Suprapubic skin (tissue), 4 donors: ENCODE measurements at regions not wholly inside any gene's neighbourhood (a gene's known extent, or its start where the extent isn't known, plus 50 kb on each side); places are given as distances from the start of the nearest gene placed in this dataset.

Experiments
- DNase-seq, 2 donors: peaks; one replicate each; pipeline ENCODE4 v3.0.0-alpha.2; 2019; ENCODE audit warnings: low spot score in 2 of 2
- H3K27ac ChIP-seq: fragments of 200-600 bp; sonication (generic); one replicate; pipeline ENCODE4 v1.5.1; 2019
- H3K27me3 ChIP-seq: fragments of 200-600 bp; sonication (generic); one replicate; pipeline ENCODE4 v1.5.1; 2019
- H3K36me3 ChIP-seq: fragments of 200-600 bp; sonication (generic); one replicate; pipeline ENCODE4 v1.5.1; 2019
- H3K4me1 ChIP-seq: fragments of 200-600 bp; sonication (generic); one replicate; pipeline ENCODE4 v1.5.1; 2019
- H3K4me3 ChIP-seq: fragments of 200-600 bp; sonication (generic); one replicate; pipeline ENCODE4 v1.5.1; 2019; ENCODE audit warnings: mild to moderate bottlenecking
- H3K9me3 ChIP-seq: fragments of 200-600 bp; sonication (generic); one replicate; pipeline ENCODE4 v1.5.1; 2019
- CTCF ChIP-seq, 2 donors: fragments of 200-600 bp in 1 of 2; fragments of 450-650 bp in 1 of 2; sonication (generic) in 1 of 2; IDR thresholded peaks; one replicate each; pipeline ENCODE4 v1.5.1; 2016 to 2019; ENCODE audit warnings: antibody characterized with exemption in 2 of 2, mild to moderate bottlenecking in 1 of 2, moderate library complexity in 1 of 2
- EP300 ChIP-seq: sonication (generic); formaldehyde crosslinking; IDR thresholded peaks from one replicate; pipeline ENCODE4 v1.6.1; 2017; ENCODE audit warnings: antibody characterized with exemption
- POLR2A ChIP-seq, 2 donors: fragments of 450-650 bp; IDR thresholded peaks; one replicate each; pipeline ENCODE4 v1.6.1; 2017; ENCODE audit warnings: antibody characterized with exemption in 2 of 2, mild to moderate bottlenecking in 2 of 2, moderate library complexity in 2 of 2
- POLR2AphosphoS5 ChIP-seq, 3 donors: sonication (generic); formaldehyde crosslinking; IDR thresholded peaks; one replicate each; pipeline ENCODE4 v1.6.1; 2017; ENCODE audit warnings: antibody characterized with exemption in 3 of 3
- WGBS: methylation state at CpG from one replicate; pipeline ENCODE4 v1.1.5; 2018; 5-methylcytosine and 5-hydroxymethylcytosine counted together

- TF ChIP-seq POLR2AphosphoS5 (IDR thresholded peaks at IDR 0.05), result no peak
- no peak for TF ChIP-seq POLR2A (IDR thresholded peaks at IDR 0.05)
- TF ChIP-seq CTCF (IDR thresholded peaks at IDR 0.05), result no peak
- no peak for TF ChIP-seq EP300
- Histone ChIP-seq H3K27me3 (no peaks in the 10 kb centered on the region), H3K4me3 (no peak overlapping the region), H3K36me3 (no peaks in the 10 kb centered on the region), H3K9me3 (no peaks in the 10 kb centered on the region), H3K27ac (no peak overlapping the region), H3K4me1 (no peaks in the 10 kb centered on the region)
- no peak for DNase-seq
- WGBS, result 51% methylated on average over 6 of the region's 6 CpGs
Measured at GRCh38 chr5:92990771-92991170, 590.2 kb downstream of the NR2F1-AS1 start.

DNA sequence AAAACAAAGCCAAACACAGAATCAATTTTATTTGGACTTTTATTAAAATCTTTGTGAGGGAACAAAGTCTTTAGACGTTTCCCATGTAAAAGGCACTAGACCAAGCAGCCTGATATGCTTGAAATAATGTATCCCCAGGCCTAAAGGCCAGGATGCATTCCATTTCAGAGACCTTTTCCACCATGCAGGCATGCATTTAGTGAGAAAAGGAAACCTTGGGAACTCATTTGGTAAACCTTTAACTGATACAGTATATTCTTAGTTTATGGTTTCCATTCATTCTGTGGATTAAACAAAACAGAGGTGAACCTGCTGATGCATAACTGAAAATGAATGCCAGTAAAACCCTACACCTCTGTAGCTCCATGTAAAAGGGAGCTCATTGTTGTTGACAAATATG is 600.0 kb downstream of the NR2F1-AS1 start:
- Histone ChIP-seq H3K4me3 (no peak overlapping the region), H3K9me3 (peaks cover 4% of the 10 kb centered on the region), H3K4me1 (no peaks in the 10 kb centered on the region), H3K36me3 (no peaks in the 10 kb centered on the region), H3K27me3 (no peaks in the 10 kb centered on the region), H3K27ac (no peak overlapping the region)
- 38% methylated on average over 1 of the region's 1 CpG for WGBS
- no peak for DNase-seq
- no peak for TF ChIP-seq CTCF (IDR thresholded peaks at IDR 0.05)
- no peak for TF ChIP-seq POLR2A (IDR thresholded peaks at IDR 0.05)

DNA sequence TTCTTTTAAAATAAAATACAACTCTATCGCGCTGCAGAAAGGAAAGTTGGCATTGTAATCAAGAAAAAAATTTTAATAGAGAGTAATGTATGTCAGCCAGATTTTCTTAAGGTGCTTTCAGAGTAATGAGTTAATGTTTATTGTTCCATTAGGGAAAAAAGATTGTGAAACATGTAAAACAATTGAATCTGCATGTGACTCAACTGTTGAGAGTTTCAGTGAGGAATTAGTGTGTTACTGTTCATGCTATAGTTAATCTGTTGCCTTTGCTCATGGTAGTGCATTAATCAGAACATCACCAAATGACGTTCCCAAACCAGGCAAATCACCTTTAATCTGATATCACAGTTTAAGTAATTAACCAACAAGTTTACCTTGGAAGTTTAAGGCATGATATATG is 600.5 kb downstream of the NR2F1-AS1 start:
- no peaks in the 10 kb centered on the region for H3K4me1 ChIP-seq
- H3K36me3 ChIP-seq, result no peaks in the 10 kb centered on the region
- H3K9me3 ChIP-seq, result peaks cover 4% of the 10 kb centered on the region
- TF ChIP-seq CTCF (IDR thresholded peaks at IDR 0.05) (no peak), EP300 (no peak), POLR2AphosphoS5 (IDR thresholded peaks at IDR 0.05) (no peak), POLR2A (IDR thresholded peaks at IDR 0.05) (no peak)
- H3K27me3 ChIP-seq, result no peaks in the 10 kb centered on the region
- 50% methylated on average over 3 of the region's 3 CpGs for WGBS
- DNase-seq, result no peak
- H3K27ac ChIP-seq, result no peak overlapping the region
- H3K4me3 ChIP-seq, result no peak overlapping the region

DNA sequence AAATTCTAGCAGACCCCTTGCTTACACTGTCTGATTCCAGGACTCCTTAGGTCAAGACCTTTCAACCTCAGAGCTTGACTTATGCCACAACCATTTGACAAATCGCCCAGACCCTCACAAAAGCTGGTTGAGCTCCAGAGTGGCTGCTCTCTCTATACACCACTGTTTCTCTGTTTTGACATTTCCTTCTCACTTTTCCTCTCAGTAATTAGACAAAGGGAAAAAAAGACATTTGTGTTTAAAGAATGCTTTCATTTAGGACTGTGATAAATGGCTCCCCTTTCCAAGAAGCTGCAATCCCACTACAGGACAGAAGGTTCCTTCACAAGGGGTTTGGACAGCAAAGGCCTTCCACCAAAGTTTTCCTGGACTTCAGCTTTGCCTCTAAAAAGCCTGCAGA is 601.3 kb downstream of the NR2F1-AS1 start:
- Histone ChIP-seq H3K27ac (no peak overlapping the region), H3K4me1 (no peaks in the 10 kb centered on the region), H3K36me3 (no peaks in the 10 kb centered on the region), H3K27me3 (no peaks in the 10 kb centered on the region), H3K4me3 (no peak overlapping the region), H3K9me3 (peaks cover 4% of the 10 kb centered on the region)
- DNase-seq, result no peak
- no peak for TF ChIP-seq CTCF (IDR thresholded peaks at IDR 0.05)
- TF ChIP-seq POLR2AphosphoS5 (IDR thresholded peaks at IDR 0.05), result no peak
- no peak for TF ChIP-seq POLR2A (IDR thresholded peaks at IDR 0.05)
- no peak for TF ChIP-seq EP300
- 57% methylated on average over 1 of the region's 1 CpG for WGBS

DNA sequence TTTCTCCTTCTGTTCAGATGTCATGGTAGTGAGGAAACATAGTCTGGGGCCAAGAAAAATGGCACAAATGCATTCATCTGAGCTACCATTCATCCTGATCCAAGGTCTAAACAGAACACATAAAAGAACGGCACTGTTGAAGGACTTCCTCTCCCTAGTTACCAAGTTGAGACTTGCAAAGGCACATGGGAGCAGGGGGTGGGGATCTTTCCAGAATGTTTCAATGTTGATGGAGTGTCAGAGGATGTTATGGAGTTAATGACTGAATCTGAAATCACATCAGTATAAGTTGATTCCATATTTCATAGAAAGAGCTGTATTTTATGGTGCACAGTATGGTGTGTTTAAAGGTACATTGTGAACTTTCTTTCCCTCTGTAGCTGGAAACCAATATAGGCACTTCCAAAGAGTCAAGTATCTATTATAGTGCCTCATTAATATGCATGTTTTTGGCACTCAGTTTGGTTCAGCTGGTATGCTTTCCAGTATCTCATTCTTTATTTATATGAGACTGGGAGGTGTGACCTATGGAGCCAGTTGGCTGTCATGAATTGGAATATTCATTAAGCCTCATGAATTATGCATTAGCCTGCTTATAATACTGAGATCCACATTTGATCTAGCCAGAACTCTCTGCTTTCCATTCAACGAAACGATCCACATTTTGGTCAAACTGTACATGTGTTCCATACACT is 603.0 kb downstream of the NR2F1-AS1 start:
- no peak overlapping the region for H3K4me3 ChIP-seq
- no peak overlapping the region for H3K27ac ChIP-seq
- H3K4me1 ChIP-seq, result no peaks in the 10 kb centered on the region
- H3K27me3 ChIP-seq, result no peaks in the 10 kb centered on the region
- H3K9me3 ChIP-seq, result peaks cover 4% of the 10 kb centered on the region
- DNase-seq, result no peak
- no peak for TF ChIP-seq POLR2A (IDR thresholded peaks at IDR 0.05)
- TF ChIP-seq EP300, result no peak
- no peak for TF ChIP-seq POLR2AphosphoS5 (IDR thresholded peaks at IDR 0.05)
- no peak for TF ChIP-seq CTCF (IDR thresholded peaks at IDR 0.05)
- H3K36me3 ChIP-seq, result no peaks in the 10 kb centered on the region
- 70% methylated on average over 3 of the region's 3 CpGs for WGBS
